ENCODE measurements at regions not wholly inside any gene's neighbourhood (a gene's known extent, or its start where the extent isn't known, plus 50 kb on each side); places are given as distances from the start of the nearest gene placed in this dataset.

- ChIA-PET POLR2A (no interaction called here), CTCF (no interaction called here)
- 67% methylated on average over 4 of the region's 4 CpGs for WGBS (ENCODE audit: low lambda C conversion rate)
These were observed 1090.0 kb downstream of the OTOL1 start for GRCh38 chr3:162586591-162586990.

More at GRCh38 chr3:162586591-162586990, 1090.0 kb downstream of the OTOL1 start:
- Histone ChIP-seq H3K4me1 (ENCODE audit: control insufficient read depth in 1 of 2, insufficient read depth in 2 of 2, low read depth in 1 of 2, low read length in 1 of 2) (no peaks in the 10 kb centered on the region), H3F3A (replicated peaks; ENCODE audit: insufficient read depth) (no peaks in the 10 kb centered on the region), H3K4me3 (ENCODE audit: low read depth in 2 of 2, low read length in 1 of 2) (no peak overlapping the region), H4K20me1 (ENCODE audit: insufficient read depth) (no peaks in the 10 kb centered on the region), H3K27me3 (ENCODE audit: insufficient read depth) (no peaks in the 10 kb centered on the region), H3K79me2 (ENCODE audit: insufficient read depth) (no peaks in the 10 kb centered on the region), H3K36me3 (replicated peaks in 1 of 2; ENCODE audit: control insufficient read depth in 1 of 2, insufficient read depth in 2 of 2, low read length in 1 of 2) (no peaks in the 10 kb centered on the region), H3K27ac (ENCODE audit: low read depth in 2 of 2, low read length in 1 of 2) (no peak overlapping the region), H2AFZ (ENCODE audit: low read depth) (no peak overlapping the region), H3K4me2 (no peak overlapping the region), H3K9me3 (no peaks in the 10 kb centered on the region), H3K9ac (no peak overlapping the region), H3K9me2 (no peaks in the 10 kb centered on the region)
- DNase-seq: no peak
- no peak for TF ChIP-seq SIN3A (IDR thresholded peaks at IDR 0.05; ENCODE audit: borderline replicate concordance, low read depth, low read length)
- TF ChIP-seq, protein P1, sequence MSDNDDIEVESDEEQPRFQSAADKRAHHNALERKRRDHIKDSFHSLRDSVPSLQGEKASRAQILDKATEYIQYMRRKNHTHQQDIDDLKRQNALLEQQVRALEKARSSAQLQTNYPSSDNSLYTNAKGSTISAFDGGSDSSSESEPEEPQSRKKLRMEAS (IDR thresholded peaks at IDR 0.05; ENCODE audit: low read depth): no peak
- TF ChIP-seq FOXM1 (IDR thresholded peaks at IDR 0.05; ENCODE audit: low read depth): no peak
- TF ChIP-seq, protein P2, sequence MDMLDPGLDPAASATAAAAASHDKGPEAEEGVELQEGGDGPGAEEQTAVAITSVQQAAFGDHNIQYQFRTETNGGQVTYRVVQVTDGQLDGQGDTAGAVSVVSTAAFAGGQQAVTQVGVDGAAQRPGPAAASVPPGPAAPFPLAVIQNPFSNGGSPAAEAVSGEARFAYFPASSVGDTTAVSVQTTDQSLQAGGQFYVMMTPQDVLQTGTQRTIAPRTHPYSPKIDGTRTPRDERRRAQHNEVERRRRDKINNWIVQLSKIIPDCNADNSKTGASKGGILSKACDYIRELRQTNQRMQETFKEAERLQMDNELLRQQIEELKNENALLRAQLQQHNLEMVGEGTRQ (IDR thresholded peaks at IDR 0.05; ENCODE audit: borderline replicate concordance, low read depth, low read length): no peak
- TF ChIP-seq FOXJ3 (CRISPR knock-in tag; IDR thresholded peaks at IDR 0.05): no peak
- no peak for TF ChIP-seq POLR2AphosphoS5 (IDR thresholded peaks at IDR 0.05; ENCODE audit: low read depth, low read length)
- TF ChIP-seq TAF1 (IDR thresholded peaks at IDR 0.05; ENCODE audit: borderline replicate concordance, low read depth, low read length): no peak
- no peak for TF ChIP-seq IRF3 (IDR thresholded peaks at IDR 0.05; ENCODE audit: low read depth, low read length)
- no peak for TF ChIP-seq MEF2A (IDR thresholded peaks at IDR 0.05; ENCODE audit: borderline replicate concordance, low read depth)
- no peak for TF ChIP-seq USF1 (IDR thresholded peaks at IDR 0.05; ENCODE audit: borderline replicate concordance, low read depth)
- no peak for TF ChIP-seq REST (IDR thresholded peaks at IDR 0.05; ENCODE audit: low read depth, low read length)
- TF ChIP-seq, protein P3, sequence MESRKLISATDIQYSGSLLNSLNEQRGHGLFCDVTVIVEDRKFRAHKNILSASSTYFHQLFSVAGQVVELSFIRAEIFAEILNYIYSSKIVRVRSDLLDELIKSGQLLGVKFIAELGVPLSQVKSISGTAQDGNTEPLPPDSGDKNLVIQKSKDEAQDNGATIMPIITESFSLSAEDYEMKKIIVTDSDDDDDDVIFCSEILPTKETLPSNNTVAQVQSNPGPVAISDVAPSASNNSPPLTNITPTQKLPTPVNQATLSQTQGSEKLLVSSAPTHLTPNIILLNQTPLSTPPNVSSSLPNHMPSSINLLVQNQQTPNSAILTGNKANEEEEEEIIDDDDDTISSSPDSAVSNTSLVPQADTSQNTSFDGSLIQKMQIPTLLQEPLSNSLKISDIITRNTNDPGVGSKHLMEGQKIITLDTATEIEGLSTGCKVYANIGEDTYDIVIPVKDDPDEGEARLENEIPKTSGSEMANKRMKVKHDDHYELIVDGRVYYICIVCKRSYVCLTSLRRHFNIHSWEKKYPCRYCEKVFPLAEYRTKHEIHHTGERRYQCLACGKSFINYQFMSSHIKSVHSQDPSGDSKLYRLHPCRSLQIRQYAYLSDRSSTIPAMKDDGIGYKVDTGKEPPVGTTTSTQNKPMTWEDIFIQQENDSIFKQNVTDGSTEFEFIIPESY (IDR thresholded peaks at IDR 0.05; ENCODE audit: borderline replicate concordance, low read depth): no peak
- no peak for TF ChIP-seq RFX5 (IDR thresholded peaks at IDR 0.05; ENCODE audit: low read length)
